HG03457 (cell line): ENCODE measurements at regions not wholly inside any gene's neighbourhood (a gene's known extent, or its start where the extent isn't known, plus 50 kb on each side); places are given as distances from the start of the nearest gene placed in this dataset.
"Not testable (repeated sequence)": the region's sequence is repeated elsewhere in the genome, so short reads cannot be mapped to it uniquely, and the experiment has no call there.

ENCODE experiments used
- ATAC-seq: cut with Tn5 transposase; IDR thresholded peaks from one replicate; pipeline ENCODE4 v1.9.1; 2021; ENCODE audit warnings: moderate number of reproducible peaks; ENCODE audit not compliant: unreplicated experiment

DNA sequence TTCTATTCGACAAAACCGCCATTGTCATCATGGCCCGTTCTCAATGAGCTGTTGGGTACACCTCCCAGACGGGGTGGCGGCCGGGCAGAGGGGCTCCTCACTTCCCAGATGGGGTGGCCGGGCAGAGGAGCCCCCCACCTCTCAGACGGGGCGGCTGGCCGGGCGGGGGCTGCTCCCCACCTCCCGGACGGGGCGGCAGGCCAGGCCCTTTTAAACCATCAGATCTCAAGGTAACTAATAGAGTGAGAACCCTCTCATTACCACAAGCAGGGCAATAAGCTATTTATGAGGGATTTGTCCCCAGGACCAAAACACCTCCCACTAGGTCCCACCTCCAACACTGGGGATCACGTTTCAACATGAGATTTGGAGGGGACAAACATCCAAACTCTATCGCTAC is 571.5 kb downstream of the INSC start:
- not testable (repeated sequence) for ATAC-seq

DNA sequence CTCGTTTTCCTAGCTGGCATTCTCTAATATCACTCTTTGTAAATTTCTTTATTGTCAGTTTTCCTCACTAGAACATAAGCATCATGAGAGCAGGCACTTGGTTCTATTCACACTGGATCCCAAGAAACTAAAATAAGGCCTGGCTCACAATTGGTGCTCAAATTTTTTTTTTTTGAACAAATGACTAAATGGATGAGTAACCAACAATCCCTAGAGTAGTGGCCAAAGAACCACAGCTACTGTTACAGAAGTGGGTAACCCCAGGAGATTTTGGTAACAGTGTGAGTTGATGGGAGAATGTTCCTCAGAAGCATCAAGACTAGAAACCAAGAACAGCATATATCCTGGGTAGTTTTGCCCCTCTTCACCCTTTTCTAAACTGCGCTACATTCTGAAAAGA is 572.6 kb downstream of the INSC start:
- ATAC-seq: no peak

DNA sequence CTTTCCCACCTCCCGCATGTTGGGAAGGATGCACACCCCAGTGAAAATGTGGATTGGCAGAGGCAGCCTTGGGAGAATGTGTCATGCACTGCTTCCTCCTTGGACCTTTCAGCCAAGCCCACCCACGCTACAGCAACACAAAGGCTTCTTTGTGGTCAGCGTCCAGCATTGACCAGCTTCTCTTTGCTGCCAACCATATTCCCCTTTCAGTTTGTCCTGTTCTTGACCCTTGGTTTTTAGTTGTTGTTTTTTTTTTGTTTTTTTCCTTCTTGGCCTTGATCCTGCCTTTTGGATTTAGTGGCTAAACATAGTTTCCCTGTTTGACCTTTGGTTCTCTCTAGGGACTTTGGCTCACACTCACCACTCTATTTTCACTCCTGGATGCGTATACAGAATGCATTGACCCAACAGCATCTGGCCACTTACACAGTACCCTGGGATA is 573.6 kb downstream of the INSC start:
- no peak for ATAC-seq

DNA sequence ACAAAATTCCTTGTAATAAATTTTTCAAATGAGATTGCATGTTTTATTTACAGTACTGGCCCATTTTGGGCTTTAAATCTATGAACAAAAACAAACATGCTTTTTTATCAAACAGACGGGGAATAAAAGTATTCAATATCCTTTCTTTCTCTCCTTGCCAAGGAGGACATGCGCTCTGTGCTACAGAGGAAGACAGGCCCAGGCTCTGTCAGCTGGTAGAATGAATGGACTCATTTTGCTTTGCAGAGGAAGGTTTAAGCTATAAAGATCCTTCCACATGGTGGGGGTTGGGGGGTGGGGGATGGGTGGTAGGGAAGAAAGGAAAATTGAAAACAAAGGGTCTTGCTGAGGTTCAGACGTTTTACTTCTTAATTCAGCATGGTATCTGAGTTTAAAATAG is 575.6 kb downstream of the INSC start:
- ATAC-seq: no peak

DNA sequence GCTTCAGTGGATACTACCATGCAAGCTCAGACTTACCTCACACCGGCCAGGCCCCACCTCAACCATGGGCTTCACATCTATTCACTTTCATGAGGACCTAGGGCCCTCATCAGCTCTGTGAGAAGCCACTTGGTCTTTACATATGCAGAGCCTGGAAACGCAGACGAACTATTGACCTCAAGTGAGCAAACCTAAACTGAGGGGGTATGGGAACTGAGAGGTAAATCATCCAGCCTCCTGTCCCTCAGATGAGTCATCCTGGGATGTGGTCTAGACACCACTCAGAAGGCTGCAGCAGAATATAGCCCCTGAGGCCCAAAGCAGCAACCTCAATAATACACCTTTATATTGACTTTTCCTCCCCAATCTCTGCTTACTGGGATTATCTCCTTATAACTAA is 578.0 kb downstream of the INSC start:
- ATAC-seq: no peak

DNA sequence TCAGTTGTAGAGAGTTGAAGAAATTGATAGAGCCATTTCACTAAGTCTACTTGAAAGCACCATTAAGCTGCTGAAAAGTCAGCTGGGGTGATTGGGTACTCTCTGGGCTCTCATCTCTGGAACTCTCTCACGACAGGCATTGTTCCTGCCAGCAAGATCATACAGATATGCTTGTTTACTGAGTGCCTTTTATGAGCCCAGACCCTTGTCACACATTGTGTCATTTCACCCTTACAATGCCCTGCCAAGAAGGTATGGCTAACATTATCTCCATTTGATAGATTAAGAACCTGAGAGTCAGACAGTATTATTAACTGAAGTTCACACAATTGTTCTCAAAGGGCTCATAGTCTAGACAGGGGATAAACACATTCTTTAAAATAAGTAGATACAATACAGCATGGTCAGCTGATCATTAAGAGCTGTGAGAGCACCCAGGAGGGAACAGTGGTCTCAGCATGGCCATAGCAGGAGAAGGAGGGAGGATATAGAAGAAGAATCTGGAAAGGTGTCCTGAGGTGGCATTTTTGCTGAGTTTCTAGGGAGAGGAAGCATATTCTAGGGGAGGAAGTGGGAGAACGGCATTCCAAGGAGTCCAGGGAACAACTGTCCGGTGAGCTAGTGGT is 580.5 kb downstream of the INSC start:
- no peak for ATAC-seq

DNA sequence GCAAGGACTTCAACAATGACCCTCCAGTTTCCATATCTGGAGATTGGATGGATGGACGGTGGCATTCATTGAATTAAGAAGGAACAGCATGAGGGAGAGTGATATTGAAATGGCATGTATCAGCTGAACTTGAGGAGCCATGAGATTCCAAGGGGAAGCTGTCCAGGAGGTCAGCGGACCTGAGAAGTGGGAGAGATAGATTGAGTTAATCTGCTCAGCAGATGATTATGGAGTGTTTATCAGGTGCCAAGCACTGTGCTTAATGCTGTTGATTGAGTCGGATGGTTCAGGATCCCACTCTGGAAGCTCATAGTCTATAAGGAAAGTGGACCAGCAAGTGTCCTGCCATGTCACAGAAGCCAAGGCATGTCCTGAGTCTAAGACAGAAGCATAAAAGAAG is 581.3 kb downstream of the INSC start:
- no peak for ATAC-seq

DNA sequence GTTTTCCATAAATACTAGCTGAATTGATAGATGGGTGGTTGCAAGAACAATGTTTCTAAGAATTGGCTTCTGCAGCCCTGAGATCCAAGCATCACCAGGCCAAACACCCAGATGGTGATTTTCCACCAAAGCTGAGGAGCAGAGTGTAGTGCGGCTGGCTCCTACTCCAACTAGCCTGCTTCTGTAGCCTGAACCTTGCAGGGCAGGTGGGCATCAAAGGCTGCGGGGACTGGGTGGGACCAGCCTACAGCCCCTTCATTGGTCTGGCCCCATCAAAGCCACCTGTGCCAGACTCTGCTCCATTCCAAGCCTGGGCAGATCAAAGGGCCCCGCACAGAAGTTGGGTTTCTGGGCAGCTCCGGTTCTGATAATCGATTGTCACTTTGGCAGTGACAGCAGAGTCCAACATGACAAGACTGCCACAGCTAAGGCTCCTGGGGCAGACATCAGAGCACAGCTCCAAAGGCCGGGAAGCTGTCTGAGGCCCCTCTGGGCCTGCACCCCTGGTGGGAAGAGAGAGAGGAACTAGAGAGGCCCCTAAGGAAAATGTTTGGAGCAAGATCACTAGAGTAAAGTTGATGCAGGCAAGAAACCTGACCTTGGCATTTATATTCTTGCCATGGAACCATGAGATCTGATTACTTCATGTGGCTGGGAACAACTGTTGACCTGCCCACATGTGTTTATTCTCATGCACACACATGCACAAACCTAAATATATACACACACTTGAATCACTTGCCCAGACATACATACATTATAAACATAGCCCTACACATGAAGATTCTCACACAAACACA is 582.9 kb downstream of the INSC start:
- no peak for ATAC-seq

DNA sequence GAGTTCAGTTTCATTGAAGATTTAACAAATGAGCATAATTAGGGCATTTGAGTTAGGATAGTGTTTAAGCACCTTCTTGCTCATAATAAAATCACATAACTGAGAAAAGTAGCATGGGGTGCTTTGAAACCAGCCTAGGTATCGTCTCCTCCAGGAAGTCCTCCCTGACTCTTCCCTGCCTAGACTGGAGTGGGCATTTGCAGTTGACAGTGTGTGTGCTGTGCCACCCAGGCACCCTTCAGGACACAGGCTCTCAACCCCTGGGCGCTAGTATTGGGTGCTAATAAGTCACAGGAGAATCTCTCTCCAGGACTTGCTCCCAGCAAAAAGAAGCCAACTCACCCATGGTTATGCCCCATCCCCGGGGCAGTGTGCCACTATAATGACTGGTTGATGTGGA is 584.1 kb downstream of the INSC start:
- ATAC-seq: no peak

DNA sequence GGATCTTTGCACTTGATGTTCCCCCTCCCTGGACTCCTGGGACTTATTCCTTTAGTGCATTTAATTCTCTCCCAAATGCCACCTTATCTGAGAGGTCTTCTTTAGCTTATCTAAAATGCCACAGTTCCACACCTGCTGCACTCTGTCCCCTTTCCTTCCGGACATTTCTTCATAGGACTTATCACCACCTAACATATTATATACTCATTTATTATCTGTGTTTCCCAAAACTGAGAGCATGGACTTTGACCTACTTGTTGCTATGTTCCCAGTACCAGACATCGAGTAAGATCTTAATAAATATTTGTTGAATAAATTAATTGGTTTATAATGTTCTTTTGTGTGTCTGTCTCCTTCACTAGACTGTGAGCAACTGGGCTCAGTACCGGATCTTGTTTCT is 585.3 kb downstream of the INSC start:
- ATAC-seq: no peak

DNA sequence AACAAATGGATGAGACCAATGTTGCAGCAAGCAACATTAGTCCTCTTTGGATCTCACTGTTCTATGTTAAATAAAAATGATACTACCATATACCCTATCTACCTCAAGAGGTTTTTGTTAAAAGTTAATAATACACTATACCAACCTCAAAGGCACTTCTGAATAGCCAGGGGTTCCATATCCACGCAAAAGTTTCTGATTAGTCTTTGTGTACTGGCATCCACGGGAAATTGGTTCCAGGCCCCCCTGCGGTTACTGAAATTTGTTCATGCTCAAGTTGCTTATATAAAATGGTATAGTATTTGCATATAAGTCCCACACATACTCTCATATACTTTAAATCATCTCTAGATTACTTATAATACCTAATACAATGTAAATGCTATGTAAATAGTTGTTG is 585.7 kb downstream of the INSC start:
- no peak for ATAC-seq

DNA sequence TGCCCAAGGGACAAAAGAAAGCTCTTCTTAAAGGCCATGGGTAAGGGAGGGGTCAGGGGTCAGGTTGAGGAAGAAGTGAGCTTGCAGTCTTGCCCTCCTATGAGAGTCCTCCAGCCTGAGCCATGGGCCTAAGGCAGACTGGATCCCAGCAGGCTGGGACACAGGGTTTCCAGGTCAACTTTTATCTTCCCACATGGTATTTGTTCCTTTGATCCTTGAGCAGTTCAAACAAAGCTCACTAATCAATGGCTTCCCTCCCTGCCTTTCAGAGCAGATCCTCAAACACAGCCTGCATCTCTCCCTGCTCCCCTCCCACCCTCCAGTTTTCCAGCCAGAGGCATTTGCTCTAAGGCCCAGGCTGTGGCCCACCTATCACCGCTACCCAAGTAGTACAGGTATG is 589.3 kb downstream of the INSC start:
- no peak for ATAC-seq

DNA sequence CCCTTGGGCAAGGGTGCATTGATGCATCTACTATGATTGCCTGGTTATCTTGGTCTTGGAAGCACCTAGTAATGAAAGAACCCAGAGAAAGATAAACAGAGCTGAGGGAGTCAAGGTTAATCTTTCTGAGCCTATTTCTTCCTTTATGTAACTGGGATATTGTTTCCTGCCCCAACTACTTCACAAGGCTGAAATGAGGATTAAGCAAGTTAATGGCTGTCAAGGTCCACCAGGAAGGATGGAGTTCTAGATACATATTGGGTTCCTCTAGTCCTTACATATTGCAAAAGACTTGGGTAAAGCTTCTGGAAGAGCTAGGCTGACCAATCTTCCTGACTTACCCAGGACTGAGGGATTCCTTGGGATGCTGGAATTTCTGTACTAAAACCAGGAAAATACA is 589.8 kb downstream of the INSC start:
- no peak for ATAC-seq

DNA sequence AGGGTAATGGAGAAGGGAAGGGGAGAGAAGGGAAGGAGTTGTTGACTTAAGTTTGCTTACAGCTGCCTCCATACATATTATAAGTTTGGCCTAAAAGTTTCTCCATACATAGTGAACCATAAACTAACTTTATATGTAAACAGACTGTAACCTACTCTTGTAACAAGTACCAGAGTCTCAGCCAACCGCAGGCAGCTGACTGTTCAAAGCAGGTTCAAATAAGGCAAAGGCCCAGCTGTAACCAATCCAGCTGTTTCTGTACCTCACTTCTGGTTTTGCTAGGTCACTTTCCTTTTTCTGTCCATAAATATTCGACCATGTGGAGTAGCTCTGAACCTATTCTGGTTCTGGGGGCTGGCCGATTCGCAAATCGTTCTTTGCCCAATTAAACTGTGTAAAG is 591.2 kb downstream of the INSC start:
- no peak for ATAC-seq

DNA sequence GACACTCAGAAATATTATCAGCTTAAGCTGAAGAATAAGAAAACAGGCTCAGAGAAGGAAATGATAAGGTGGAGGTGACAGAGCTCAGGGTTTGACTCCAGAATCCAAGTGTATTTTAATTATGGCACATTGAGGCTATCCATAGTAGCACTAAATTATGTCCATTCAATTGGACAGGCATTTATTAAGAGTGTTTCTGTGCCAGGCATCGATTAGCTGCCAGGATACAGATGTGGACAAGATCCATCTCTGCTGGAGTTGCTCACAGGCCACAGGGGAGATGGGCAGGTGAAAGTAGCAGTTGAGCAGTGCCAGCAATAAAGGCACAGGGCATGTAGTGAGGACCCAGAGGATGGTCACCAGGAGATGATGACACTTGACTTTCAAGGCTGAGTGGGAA is 592.5 kb downstream of the INSC start:
- no peak for ATAC-seq

DNA sequence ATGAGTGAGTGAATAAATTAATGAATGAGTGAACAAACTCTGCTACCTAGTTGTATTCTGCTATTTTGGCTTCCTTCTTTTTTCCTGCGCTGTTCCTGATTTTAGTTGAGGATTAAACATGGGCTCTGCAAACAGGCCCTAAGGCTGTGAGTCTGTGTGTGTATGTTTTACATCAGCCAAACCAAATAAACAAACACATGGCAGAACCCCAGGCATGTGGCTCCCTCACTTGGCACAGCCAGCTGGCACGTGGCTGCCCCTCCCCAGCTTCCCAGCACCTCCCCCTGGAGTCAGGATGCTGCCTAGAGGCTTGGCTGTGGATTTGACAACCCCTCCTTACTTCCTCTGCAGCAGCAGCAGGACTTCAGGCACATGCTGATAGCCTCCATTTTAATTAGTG is 593.2 kb downstream of the INSC start:
- ATAC-seq: no peak

DNA sequence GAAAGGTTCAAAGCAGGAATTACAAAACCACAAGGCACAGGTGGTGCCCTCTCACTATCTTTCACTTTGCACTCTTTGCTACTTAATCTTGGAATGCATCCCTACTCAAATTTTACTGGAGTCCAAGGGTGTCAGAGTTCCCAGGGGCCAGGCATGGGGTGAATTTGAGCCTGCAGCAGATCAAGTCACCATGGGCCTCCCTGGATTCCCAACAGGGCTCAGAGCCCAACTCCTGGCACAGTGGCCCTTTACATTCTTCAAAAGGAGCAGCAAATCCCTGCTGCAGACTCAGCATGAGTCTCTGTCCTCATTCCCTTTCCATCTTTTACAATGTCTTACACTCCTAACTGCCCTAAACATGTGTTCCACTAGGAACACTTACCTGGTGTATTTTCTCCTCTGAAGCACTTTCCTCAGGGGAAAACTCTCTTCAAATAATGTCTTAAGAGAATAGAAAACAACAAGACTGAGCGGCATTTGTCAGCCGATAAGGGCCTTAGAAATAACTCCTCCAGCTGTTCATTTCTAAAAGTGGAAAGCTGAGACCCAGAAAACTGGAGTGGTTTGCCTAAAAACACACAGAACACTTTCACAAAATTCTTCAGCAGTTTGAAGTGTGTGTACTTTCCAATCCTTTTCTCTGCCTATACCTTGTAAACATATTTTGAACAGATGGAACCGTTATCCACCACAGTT is 596.0 kb downstream of the INSC start:
- no peak for ATAC-seq

DNA sequence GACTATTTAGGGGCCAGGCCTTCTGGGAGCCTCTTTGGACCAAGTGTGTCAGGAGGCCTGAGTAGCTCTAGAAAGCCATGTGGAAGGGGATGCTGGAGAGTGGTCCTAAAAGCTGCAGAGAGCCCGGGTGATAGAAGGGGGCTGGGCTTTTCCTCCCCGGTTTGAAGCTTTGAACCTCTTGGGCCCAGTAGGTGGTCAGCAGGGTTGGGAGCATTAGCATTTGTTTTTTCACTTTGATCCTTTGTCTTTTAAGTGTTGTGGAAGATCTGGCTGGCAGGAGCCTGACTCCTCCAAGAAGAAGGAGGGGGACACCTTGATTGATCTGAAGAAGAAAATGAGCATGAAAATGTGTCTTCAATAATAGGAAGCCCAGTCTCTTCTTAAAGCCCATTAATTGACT is 596.6 kb downstream of the INSC start:
- ATAC-seq: no peak

DNA sequence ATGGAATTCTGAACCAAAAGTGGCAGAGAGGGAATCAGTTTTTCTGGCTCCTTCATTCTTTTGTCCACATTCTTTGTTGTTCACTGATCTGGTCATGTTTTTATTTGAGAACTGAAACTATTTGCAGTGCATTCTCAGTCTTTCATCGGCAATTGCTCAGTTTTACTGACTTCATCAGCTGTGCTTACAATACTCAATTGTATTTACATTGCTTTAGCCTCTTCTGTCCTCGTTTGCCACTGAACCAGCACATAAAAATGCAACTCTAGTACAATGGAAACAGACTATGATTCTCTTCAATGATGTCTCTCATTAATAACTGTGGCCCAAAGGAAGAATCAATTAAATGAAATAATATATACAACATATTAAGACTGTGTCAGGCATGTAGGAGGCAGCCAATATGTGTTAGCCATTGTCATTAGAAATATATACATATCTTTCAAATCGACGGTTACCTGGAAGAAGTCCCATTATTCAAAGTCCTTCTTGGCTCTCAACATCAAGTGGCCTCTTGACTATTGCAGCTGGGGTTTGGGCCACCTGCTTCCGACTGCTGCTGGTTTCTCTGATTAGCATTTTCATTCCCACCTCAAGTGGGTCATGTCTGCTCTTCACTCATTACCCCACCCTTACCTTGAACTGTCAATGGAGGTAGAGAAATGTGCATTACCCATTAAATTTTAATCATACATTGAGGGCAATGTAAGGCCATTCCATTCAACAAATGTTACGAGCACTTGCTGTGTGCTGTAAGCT is 600.1 kb downstream of the INSC start:
- ATAC-seq: no peak

DNA sequence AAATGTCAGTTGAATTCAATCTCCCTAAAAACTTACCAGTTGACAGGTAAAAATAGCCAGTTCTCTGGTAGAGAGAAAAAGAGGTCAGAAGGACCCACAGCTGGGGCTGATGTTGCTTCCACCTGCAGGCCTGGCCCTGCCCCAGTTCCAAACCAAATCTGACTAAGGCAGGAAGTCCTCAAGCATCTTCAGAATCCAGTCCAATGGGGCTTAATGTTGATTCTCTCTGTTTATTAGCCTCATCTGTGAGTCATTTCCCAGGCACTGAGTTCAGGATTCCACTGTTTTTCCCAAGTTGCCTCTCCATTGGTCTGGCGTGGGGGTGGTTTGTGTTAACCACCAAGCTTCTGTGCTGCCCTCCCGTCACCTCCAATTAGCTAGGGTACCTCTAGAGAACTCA is 601.8 kb downstream of the INSC start:
- no peak for ATAC-seq

DNA sequence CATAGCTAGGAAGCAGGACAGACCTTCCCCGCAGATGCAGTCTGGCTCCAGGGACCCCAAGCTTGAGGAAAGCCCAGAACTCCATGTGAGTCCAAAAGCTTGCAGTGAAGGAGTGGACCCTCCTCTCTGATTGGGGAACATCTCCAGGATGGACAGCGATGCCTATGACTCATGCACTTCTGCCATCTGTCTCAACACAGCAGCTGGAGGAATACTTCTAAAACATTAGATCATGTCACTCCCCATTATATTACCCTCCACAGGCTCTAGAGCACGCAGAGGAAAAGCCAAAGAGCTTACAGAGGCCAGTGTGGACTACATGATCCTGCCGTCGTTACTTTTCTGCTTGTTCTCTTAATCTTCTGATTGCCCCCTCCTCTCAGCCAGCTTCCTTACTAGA is 605.7 kb downstream of the INSC start:
- ATAC-seq: no peak
